Loucy (cell line): ENCODE measurements at regions not wholly inside any gene's neighbourhood (a gene's known extent, or its start where the extent isn't known, plus 50 kb on each side); places are given as distances from the start of the nearest gene placed in this dataset.

ENCODE experiments used
- H2AFZ ChIP-seq: fragments of 200-600 bp; sonication (generic); 2 replicates; pipeline ENCODE4 v1.6.0; 2016; ENCODE audit warnings: antibody characterized with exemption, mild to moderate bottlenecking, low read length, moderate library complexity
- H3F3A ChIP-seq: fragments of 200-600 bp; 2 replicates; pipeline ENCODE4 v1.6.0; 2016; ENCODE audit warnings: antibody characterized with exemption, low read depth, mild to moderate bottlenecking
- H3K27me3 ChIP-seq: fragments of 200-600 bp; sonication (generic); 2 replicates; pipeline ENCODE4 v1.6.1; 2014; ENCODE audit warnings: low read length, mild to moderate bottlenecking; ENCODE audit not compliant: insufficient read depth, poor library complexity, severe bottlenecking
- H3K36me3 ChIP-seq: fragments of 200-600 bp; sonication (generic); 2 replicates; pipeline ENCODE4 v1.6.1; 2016; ENCODE audit warnings: low read length; ENCODE audit not compliant: insufficient read depth
- H3K4me1 ChIP-seq: fragments of 200-600 bp; sonication (generic); 2 replicates; pipeline ENCODE4 v1.5.1; 2014; ENCODE audit warnings: low read length, mild to moderate bottlenecking; ENCODE audit not compliant: insufficient read depth, poor library complexity, severe bottlenecking
- H3K4me2 ChIP-seq: fragments of 200-600 bp; sonication (generic); 2 replicates; pipeline ENCODE4 v1.6.0; 2014; ENCODE audit warnings: antibody characterized with exemption, low read length, low read depth, mild to moderate bottlenecking; ENCODE audit not compliant: poor library complexity, severe bottlenecking
- H3K4me3 ChIP-seq: fragments of 200-600 bp; sonication (generic); 2 replicates; pipeline ENCODE4 v1.5.1; 2014; ENCODE audit warnings: low read length, mild to moderate bottlenecking, mixed read lengths; ENCODE audit not compliant: poor library complexity, severe bottlenecking
- H3K79me2 ChIP-seq: fragments of 200-600 bp; sonication (generic); 2 replicates; pipeline ENCODE4 v1.6.1; 2014; ENCODE audit warnings: low read length; ENCODE audit not compliant: insufficient read depth
- H3K9ac ChIP-seq: fragments of 200-600 bp; sonication (generic); 2 replicates; pipeline ENCODE4 v1.6.0; 2014; ENCODE audit warnings: mild to moderate bottlenecking, low read depth, low read length, moderate library complexity; ENCODE audit not compliant: poor library complexity, severe bottlenecking
- H3K9me2 ChIP-seq: fragments of 200-600 bp; sonication (generic); replicated peaks from 2 replicates; pipeline ENCODE4 v1.6.1; 2016; ENCODE audit warnings: low read depth, low read length, mixed read lengths
- H3K9me3 ChIP-seq: fragments of 200-600 bp; sonication (generic); 2 replicates; pipeline ENCODE4 v1.6.1; 2014; ENCODE audit warnings: mild to moderate bottlenecking, antibody characterized with exemption, low read length, low read depth; ENCODE audit not compliant: insufficient read depth
- H4K20me1 ChIP-seq: fragments of 200-600 bp; sonication (generic); 2 replicates; pipeline ENCODE4 v1.6.0; 2014; ENCODE audit warnings: antibody characterized with exemption, low read length, mild to moderate bottlenecking; ENCODE audit not compliant: insufficient read depth, poor library complexity, severe bottlenecking
- CTCF ChIP-seq: fragments of 200-600 bp; sonication (generic); conservative IDR thresholded peaks from 2 replicates; pipeline ENCODE4 v1.5.1; 2014; ENCODE audit warnings: mild to moderate bottlenecking, antibody characterized with exemption, low read length
- EZH2phosphoT487 ChIP-seq: fragments of 200-600 bp; IDR thresholded peaks from 2 replicates; pipeline ENCODE4 v1.6.1; 2018; ENCODE audit warnings: antibody characterized with exemption, mild to moderate bottlenecking, moderate library complexity, borderline replicate concordance

DNA sequence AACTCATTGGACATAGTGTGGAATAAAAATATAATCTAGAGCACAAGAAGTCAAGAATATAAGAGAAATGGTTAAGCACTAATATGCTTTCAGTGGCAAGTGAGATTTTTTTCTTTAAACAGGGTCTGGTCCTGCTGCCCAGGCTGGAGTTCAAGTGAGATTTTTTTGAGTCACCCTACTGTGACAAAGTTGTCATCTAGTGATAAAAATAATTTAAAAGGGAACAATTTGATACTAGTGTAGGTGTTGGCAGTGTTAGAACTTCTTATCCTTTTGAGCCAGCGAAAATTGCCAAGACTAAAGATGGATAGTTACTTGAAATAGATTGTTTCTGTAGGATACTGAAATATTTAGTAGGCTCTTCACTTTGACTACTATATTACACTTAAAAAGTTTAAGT lies 67.9 kb upstream of the TECRL start:
- H3K27me3 ChIP-seq: no peaks in the 10 kb centered on the region
- H3K4me3 ChIP-seq: no peak overlapping the region
- no peaks in the 10 kb centered on the region for H3K9me3 ChIP-seq
- H3K79me2 ChIP-seq: no peaks in the 10 kb centered on the region
- H4K20me1 ChIP-seq: no peaks in the 10 kb centered on the region
- H2AFZ ChIP-seq: no peak overlapping the region
- no peaks in the 10 kb centered on the region for H3K36me3 ChIP-seq
- H3K4me1 ChIP-seq: no peaks in the 10 kb centered on the region
- no peaks in the 10 kb centered on the region for H3F3A ChIP-seq
- no peaks in the 10 kb centered on the region for H3K9me2 ChIP-seq
- TF ChIP-seq CTCF (no peak), EZH2phosphoT487 (no peak)
- H3K4me2 ChIP-seq: no peak overlapping the region
- no peak overlapping the region for H3K9ac ChIP-seq

GRCh38 chr4:64465263-64465662 lies 56.0 kb upstream of the TECRL start:
- TF ChIP-seq CTCF: no peak
- TF ChIP-seq EZH2phosphoT487: no peak
- Histone ChIP-seq H3K4me1 (no peaks in the 10 kb centered on the region), H3K4me3 (no peak overlapping the region), H3K27me3 (no peaks in the 10 kb centered on the region), H2AFZ (no peak overlapping the region), H3K9ac (no peak overlapping the region), H3K36me3 (no peaks in the 10 kb centered on the region), H3K79me2 (no peaks in the 10 kb centered on the region), H4K20me1 (no peaks in the 10 kb centered on the region), H3K9me2 (no peaks in the 10 kb centered on the region), H3K9me3 (no peaks in the 10 kb centered on the region), H3F3A (no peaks in the 10 kb centered on the region), H3K4me2 (no peak overlapping the region)

- H3F3A ChIP-seq: no peaks in the 10 kb centered on the region
- no peak overlapping the region for H3K4me3 ChIP-seq
- H3K9me3 ChIP-seq: no peaks in the 10 kb centered on the region
- no peaks in the 10 kb centered on the region for H3K4me1 ChIP-seq
- H4K20me1 ChIP-seq: no peaks in the 10 kb centered on the region
- H3K79me2 ChIP-seq: no peaks in the 10 kb centered on the region
- no peak overlapping the region for H3K9ac ChIP-seq
- no peak for TF ChIP-seq CTCF
- no peak for TF ChIP-seq EZH2phosphoT487
- H3K36me3 ChIP-seq: no peaks in the 10 kb centered on the region
- H3K27me3 ChIP-seq: no peaks in the 10 kb centered on the region
- no peaks in the 10 kb centered on the region for H3K9me2 ChIP-seq
- no peak overlapping the region for H3K4me2 ChIP-seq
- no peak overlapping the region for H2AFZ ChIP-seq
Observed at GRCh38 chr4:64464581-64464980, 55.3 kb upstream of the TECRL start.
